A549 (cell line): ENCODE measurements at regions not wholly inside any gene's neighbourhood (a gene's known extent, or its start where the extent isn't known, plus 50 kb on each side); places are given as distances from the start of the nearest gene placed in this dataset.

Experiments used
- ATAC-seq, 2 experiments: fragments of 200-7000 bp in 1 of 2; fragments of >200 bp in 1 of 2; cut with Nextera tagmentation in 1 of 2; cut with Tn5 transposase in 1 of 2; 3 replicates each; pipeline versions ENCODE4 v1.8.0 to v1.9.1; 2018 to 2020; ENCODE audit warnings: mild to moderate bottlenecking in 1 of 2, moderate library complexity in 1 of 2
- CTCF ChIA-PET: fragments of 300-600 bp; sonication (Branson Sonifier 250); formaldehyde crosslinking; extraction: SDS; loops from one replicate; lab custom pipeline; 2021; ENCODE audit warnings: antibody characterized with exemption, inconsistent platforms; lab: Yijun Ruan, JAX
- POLR2A ChIA-PET: fragments of 350-600 bp; formaldehyde crosslinking; extraction: SDS; loops from one replicate; lab custom pipeline; 2021; ENCODE audit warnings: antibody characterized with exemption, inconsistent platforms; lab: Yijun Ruan, JAX
- DNase-seq, 2 experiments: peaks; one replicate each; pipeline versions ENCODE4 v3.0.0 to v3.0.0-alpha.2; 2011 to 2016; ENCODE audit warnings: low read depth in 1 of 2, low spot score in 1 of 2
- FAIRE-seq: peaks from 2 replicates; lab custom pipeline; 2011; peaks lifted over from hg19 to GRCh38; lab: Jason Lieb, UNC
- H3K27ac ChIP-seq, 2 experiments: fragments of >200 bp; sonication (Bioruptor Twin); formaldehyde crosslinking; 3 replicates each; pipeline ENCODE4 v1.5.1; 2016 to 2017
- H3K4me1 ChIP-seq: fragments of >200 bp; sonication (Bioruptor Twin); formaldehyde crosslinking; 3 replicates; pipeline ENCODE4 v1.6.1; 2016
- H3K4me2 ChIP-seq: fragments of >200 bp; sonication (Bioruptor Twin); formaldehyde crosslinking; 3 replicates; pipeline ENCODE4 v1.6.1; 2016
- H3K4me3 ChIP-seq: fragments of >200 bp; sonication (Bioruptor Twin); formaldehyde crosslinking; 3 replicates; pipeline ENCODE4 v1.5.1; 2016
- H3K9me3 ChIP-seq: fragments of >200 bp; sonication (Bioruptor Twin); formaldehyde crosslinking; 3 replicates; pipeline ENCODE4 v1.6.1; 2016
- CBX2 ChIP-seq: fragments of 200-600 bp; sonication (generic); IDR thresholded peaks from 2 replicates; pipeline ENCODE4 v1.6.1; 2016; ENCODE audit warnings: low read depth, mild to moderate bottlenecking, borderline replicate concordance
- CEBPB ChIP-seq, 2 experiments: fragments of >200 bp in 1 of 2; sonication (Bioruptor Twin) in 1 of 2; formaldehyde crosslinking in 1 of 2; IDR thresholded peaks; 2 replicates each; pipeline ENCODE4 v1.6.1; 2012 to 2016
- CHD2 ChIP-seq: fragments of 150-350 bp; IDR thresholded peaks from 2 replicates; pipeline ENCODE4 v1.6.1; 2014; ENCODE audit warnings: low read length; ENCODE audit not compliant: partially characterized antibody
- EHF ChIP-seq: fragments of 250-450 bp; sonication (Bioruptor Pico); IDR thresholded peaks from 2 replicates; pipeline ENCODE4 v1.5.0; 2020; ENCODE audit warnings: mild to moderate bottlenecking
- EHMT2 ChIP-seq: fragments of 200-600 bp; sonication (generic); IDR thresholded peaks from 2 replicates; pipeline ENCODE4 v1.6.1; 2016; ENCODE audit warnings: antibody characterized with exemption, low read depth, mild to moderate bottlenecking, moderate library complexity
- EP300 ChIP-seq, 2 experiments: fragments of >200 bp; sonication (Bioruptor Twin); formaldehyde crosslinking; IDR thresholded peaks; 2 replicates in 1 of 2; 3 replicates in 1 of 2; pipeline ENCODE4 v1.6.1; 2016 to 2017
- ESRRA ChIP-seq: fragments of 150-350 bp; IDR thresholded peaks from 2 replicates; pipeline ENCODE4 v1.6.1; 2014; ENCODE audit warnings: mild to moderate bottlenecking, low read length, borderline replicate concordance
- FOSL2 ChIP-seq, 2 experiments: fragments of 450-650 bp in 1 of 2; fragments of >200 bp in 1 of 2; sonication (Bioruptor Twin) in 1 of 2; formaldehyde crosslinking; IDR thresholded peaks; 2 replicates each; pipeline versions ENCODE4 v1.5.0 to v1.6.1; 2016 to 2020; ENCODE audit warnings: mild to moderate bottlenecking in 1 of 2, moderate library complexity in 1 of 2
- FOXS1 ChIP-seq: fragments of 250-450 bp; sonication (Bioruptor Pico); IDR thresholded peaks from 2 replicates; pipeline ENCODE4 v1.5.0; 2020; ENCODE audit warnings: mild to moderate bottlenecking, moderate library complexity
- HOXB13 ChIP-seq: fragments of 250-450 bp; sonication (Bioruptor Pico); IDR thresholded peaks from 2 replicates; pipeline ENCODE4 v1.5.0; 2020; ENCODE audit warnings: low read depth, mild to moderate bottlenecking, moderate library complexity
- HOXB5 ChIP-seq: fragments of 250-450 bp; sonication (Bioruptor Pico); IDR thresholded peaks from 2 replicates; pipeline ENCODE4 v1.5.0; 2020; ENCODE audit warnings: mild to moderate bottlenecking, moderate library complexity
- JUNB ChIP-seq: fragments of >200 bp; sonication (Bioruptor Twin); formaldehyde crosslinking; IDR thresholded peaks from 2 replicates; pipeline ENCODE4 v1.6.1; 2016
- KDM5A ChIP-seq: fragments of 200-600 bp; sonication (generic); IDR thresholded peaks from 2 replicates; pipeline ENCODE4 v1.6.1; 2016; ENCODE audit warnings: antibody characterized with exemption, mild to moderate bottlenecking
- NFE2L2 ChIP-seq: fragments of 150-350 bp; conservative IDR thresholded peaks from 2 replicates; pipeline ENCODE4 v1.6.1; 2014; ENCODE audit warnings: low read length
- POLR2A ChIP-seq: IDR thresholded peaks from 2 replicates; pipeline ENCODE4 v1.6.1; 2012; ENCODE audit warnings: mild to moderate bottlenecking, low read length
- POLR2AphosphoS2 ChIP-seq: conservative IDR thresholded peaks from 2 replicates; pipeline ENCODE4 v1.6.1; 2012; ENCODE audit warnings: low read length, improper control_type of control experiment, inconsistent platforms
- RARB ChIP-seq: fragments of 250-450 bp; sonication (Bioruptor Pico); IDR thresholded peaks from 2 replicates; pipeline ENCODE4 v1.8.0; 2021; ENCODE audit warnings: mild to moderate bottlenecking, moderate library complexity
- RCOR1 ChIP-seq: fragments of 150-350 bp; IDR thresholded peaks from 2 replicates; pipeline ENCODE4 v1.6.1; 2014; ENCODE audit warnings: antibody characterized with exemption, low read length, low read depth
- RFX5 ChIP-seq: fragments of 450-650 bp; IDR thresholded peaks from 2 replicates; pipeline ENCODE4 v1.7.1; 2014; ENCODE audit warnings: antibody characterized with exemption, mild to moderate bottlenecking, moderate library complexity
- RNF2 ChIP-seq: fragments of 200-600 bp; sonication (generic); IDR thresholded peaks from 2 replicates; pipeline ENCODE4 v1.6.1; 2016; ENCODE audit warnings: low read depth, mild to moderate bottlenecking, antibody characterized with exemption, moderate library complexity, borderline replicate concordance
- SREBF2 ChIP-seq: fragments of 450-650 bp; IDR thresholded peaks from 2 replicates; pipeline ENCODE4 v1.6.1; 2014; ENCODE audit warnings: mild to moderate bottlenecking, moderate library complexity
- TP53 ChIP-seq: fragments of 250-450 bp; sonication (Bioruptor Pico); IDR thresholded peaks from 2 replicates; pipeline ENCODE4 v1.5.0; 2021; ENCODE audit warnings: mild to moderate bottlenecking, moderate library complexity
- ZC3H11A ChIP-seq: fragments of 450-650 bp; IDR thresholded peaks from 2 replicates; pipeline ENCODE4 v1.6.1; 2014; ENCODE audit warnings: antibody characterized with exemption, mild to moderate bottlenecking
- ZNF302 ChIP-seq: fragments of 250-450 bp; sonication (Bioruptor Pico); IDR thresholded peaks from 2 replicates; pipeline ENCODE4 v1.9.0; 2021; ENCODE audit warnings: inconsistent platforms, mild to moderate bottlenecking, moderate library complexity
- WGBS: methylation state at CpG from one replicate; pipeline ENCODE4 v1.1.6; 2017; ENCODE audit errors: missing lambda C conversion rate; 5-methylcytosine and 5-hydroxymethylcytosine counted together
- TF ChIP-seq, protein P1 (sequence below): fragments of 250-450 bp; sonication (Bioruptor Pico); IDR thresholded peaks from 2 replicates; pipeline ENCODE4 v1.5.0; 2020; ENCODE audit warnings: low read depth, mild to moderate bottlenecking, moderate library complexity
- TF ChIP-seq, protein P2 (sequence below): IDR thresholded peaks from 2 replicates; pipeline ENCODE4 v1.6.1; 2012
- TF ChIP-seq, protein P3 (sequence below): IDR thresholded peaks from 2 replicates; pipeline ENCODE4 v1.6.1; 2012
- TF ChIP-seq, protein P4 (sequence below): fragments of 450-650 bp; IDR thresholded peaks from 2 replicates; pipeline ENCODE4 v1.6.1; 2014; ENCODE audit warnings: antibody characterized with exemption
- TF ChIP-seq, protein P5 (sequence below): fragments of >200 bp; sonication (Bioruptor Twin); formaldehyde crosslinking; IDR thresholded peaks from 3 replicates; pipeline ENCODE4 v1.6.1; 2016
- TF ChIP-seq, protein P6 (sequence below): fragments of >200 bp; sonication (Bioruptor Twin); formaldehyde crosslinking; IDR thresholded peaks from 2 replicates; pipeline ENCODE4 v1.6.1; 2016

DNA sequence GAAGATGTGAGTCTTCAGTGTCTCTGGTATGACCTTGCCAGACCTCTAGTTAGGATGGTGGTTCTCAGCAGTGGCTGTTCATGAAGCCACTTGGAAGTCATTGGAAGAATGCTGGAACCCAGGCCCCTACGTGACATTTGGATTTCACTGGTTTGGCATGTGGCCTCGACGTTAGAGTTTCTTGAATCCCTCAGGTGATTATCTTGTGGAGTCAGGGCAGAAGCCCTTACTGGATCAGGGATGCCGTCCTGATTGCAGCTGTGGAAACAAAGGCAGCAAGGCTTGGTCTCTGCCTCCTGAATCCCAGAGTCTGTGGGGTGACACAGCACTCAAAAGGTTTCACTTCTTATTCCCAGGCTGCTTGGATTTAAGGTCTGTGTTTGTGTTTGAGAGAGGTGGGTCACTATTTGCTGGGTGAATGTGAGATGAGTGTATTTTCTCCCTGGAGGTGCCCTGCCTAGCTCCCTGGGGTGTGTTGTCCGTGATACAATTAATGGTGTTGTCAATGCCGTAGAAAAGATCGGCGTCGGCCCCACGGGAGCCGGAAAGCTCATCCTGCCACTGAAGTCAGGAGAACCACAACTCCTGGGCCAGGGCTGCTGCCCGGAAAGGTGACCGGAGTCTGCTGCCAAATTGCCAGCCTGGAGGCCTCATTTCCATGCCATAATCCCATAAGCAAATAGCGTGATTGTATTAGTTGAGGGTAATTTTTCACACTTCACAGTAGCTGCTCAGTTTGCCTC is 939.0 kb downstream of the BRD1 start:
- ATAC-seq (no peak), FAIRE-seq (no peak), DNase-seq (no peak)
- no peaks in the 10 kb centered on the region for H3K4me1 ChIP-seq
- POLR2A ChIA-PET: no interaction called here
- H3K4me2 ChIP-seq: no peak overlapping the region
- no peak overlapping the region for H3K4me3 ChIP-seq
- H3K27ac ChIP-seq: no peak overlapping the region
- 25% methylated on average over 8 of the region's 14 CpGs for WGBS
- CTCF ChIA-PET: interaction anchor here (0.7 kb wide), 1 partner anchor 63 kb away, joined by 3 read pairs; no protein-coding TSS in a partner anchor
- H3K9me3 ChIP-seq: no peaks in the 10 kb centered on the region
- TF ChIP-seq HOXB13 (no peak), POLR2A (no peak), KDM5A (no peak), ZC3H11A (no peak), RARB (CRISPR knock-in tag) (no peak), CBX2 (no peak), ESRRA (no peak), TP53 (CRISPR knock-in tag) (no peak), ZNF302 (CRISPR knock-in tag) (no peak), RFX5 (no peak), RCOR1 (no peak), FOXS1 (CRISPR knock-in tag) (no peak), EHF (no peak), NFE2L2 (no peak), POLR2AphosphoS2 (no peak)
- TF ChIP-seq, protein P1, sequence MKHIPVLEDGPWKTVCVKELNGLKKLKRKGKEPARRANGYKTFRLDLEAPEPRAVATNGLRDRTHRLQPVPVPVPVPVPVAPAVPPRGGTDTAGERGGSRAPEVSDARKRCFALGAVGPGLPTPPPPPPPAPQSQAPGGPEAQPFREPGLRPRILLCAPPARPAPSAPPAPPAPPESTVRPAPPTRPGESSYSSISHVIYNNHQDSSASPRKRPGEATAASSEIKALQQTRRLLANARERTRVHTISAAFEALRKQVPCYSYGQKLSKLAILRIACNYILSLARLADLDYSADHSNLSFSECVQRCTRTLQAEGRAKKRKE (CRISPR knock-in tag): no peak
- TF ChIP-seq, protein P2, sequence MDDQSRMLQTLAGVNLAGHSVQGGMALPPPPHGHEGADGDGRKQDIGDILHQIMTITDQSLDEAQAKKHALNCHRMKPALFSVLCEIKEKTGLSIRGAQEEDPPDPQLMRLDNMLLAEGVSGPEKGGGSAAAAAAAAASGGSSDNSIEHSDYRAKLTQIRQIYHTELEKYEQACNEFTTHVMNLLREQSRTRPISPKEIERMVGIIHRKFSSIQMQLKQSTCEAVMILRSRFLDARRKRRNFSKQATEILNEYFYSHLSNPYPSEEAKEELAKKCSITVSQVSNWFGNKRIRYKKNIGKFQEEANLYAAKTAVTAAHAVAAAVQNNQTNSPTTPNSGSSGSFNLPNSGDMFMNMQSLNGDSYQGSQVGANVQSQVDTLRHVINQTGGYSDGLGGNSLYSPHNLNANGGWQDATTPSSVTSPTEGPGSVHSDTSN: no peak
- TF ChIP-seq, protein P3, sequence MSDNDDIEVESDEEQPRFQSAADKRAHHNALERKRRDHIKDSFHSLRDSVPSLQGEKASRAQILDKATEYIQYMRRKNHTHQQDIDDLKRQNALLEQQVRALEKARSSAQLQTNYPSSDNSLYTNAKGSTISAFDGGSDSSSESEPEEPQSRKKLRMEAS: no peak
- TF ChIP-seq, protein P4, sequence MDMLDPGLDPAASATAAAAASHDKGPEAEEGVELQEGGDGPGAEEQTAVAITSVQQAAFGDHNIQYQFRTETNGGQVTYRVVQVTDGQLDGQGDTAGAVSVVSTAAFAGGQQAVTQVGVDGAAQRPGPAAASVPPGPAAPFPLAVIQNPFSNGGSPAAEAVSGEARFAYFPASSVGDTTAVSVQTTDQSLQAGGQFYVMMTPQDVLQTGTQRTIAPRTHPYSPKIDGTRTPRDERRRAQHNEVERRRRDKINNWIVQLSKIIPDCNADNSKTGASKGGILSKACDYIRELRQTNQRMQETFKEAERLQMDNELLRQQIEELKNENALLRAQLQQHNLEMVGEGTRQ: no peak

DNA sequence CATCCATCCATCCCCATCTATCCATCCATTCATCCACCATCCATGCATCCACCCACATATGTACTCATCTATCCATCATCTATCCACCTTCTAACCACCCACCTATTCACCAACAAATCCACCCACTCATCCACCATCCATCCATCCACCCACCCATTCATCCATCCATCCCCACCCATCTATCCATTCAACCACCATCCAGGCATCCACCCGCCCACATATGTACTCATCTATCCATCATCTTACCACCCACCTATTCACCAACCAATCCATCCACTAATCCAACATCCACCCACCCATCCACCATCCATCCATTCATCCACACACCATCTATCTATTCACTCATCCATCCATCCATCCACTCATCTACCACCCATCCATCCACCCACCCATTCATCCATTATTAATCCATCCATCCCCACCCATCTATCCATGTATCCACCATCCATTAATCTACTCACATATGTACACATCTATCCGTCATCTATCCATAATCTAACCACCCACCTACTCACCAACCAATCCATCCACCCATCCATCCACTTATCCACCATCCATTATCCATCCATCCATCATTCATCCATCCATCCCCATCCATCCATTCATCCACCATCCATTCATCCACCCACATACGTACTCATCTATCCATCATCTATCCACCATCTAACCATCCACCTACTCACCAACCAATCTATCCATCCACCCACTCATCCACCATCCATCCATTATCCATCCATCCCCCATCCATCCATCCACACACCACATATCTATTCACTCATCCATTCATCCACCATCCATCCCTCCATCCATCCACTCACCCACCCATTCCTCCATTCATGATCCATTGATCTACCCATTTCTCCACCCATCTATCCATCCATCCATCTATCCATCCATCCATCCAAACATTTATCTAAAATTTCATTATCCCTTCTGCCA is 940.0 kb downstream of the BRD1 start:
- FAIRE-seq (no peak), ATAC-seq (no peak), DNase-seq (no peak)
- ChIA-PET CTCF (no interaction called here), POLR2A (no interaction called here)
- no peaks in the 10 kb centered on the region for H3K4me1 ChIP-seq
- H3K9me3 ChIP-seq: no peaks in the 10 kb centered on the region
- H3K4me3 ChIP-seq: no peak overlapping the region
- H3K4me2 ChIP-seq: no peak overlapping the region
- 14% methylated on average over 3 of the region's 3 CpGs for WGBS
- H3K27ac ChIP-seq: no peak overlapping the region
- TF ChIP-seq ESRRA: no peak
- TF ChIP-seq SREBF2: no peak
- no peak for TF ChIP-seq FOSL2 (IDR thresholded peaks at IDR 0.05)
- no peak for TF ChIP-seq FOSL2 (CRISPR knock-in tag; IDR thresholded peaks at IDR 0.05)
- TF ChIP-seq, protein P3: no peak
- TF ChIP-seq, protein P5, sequence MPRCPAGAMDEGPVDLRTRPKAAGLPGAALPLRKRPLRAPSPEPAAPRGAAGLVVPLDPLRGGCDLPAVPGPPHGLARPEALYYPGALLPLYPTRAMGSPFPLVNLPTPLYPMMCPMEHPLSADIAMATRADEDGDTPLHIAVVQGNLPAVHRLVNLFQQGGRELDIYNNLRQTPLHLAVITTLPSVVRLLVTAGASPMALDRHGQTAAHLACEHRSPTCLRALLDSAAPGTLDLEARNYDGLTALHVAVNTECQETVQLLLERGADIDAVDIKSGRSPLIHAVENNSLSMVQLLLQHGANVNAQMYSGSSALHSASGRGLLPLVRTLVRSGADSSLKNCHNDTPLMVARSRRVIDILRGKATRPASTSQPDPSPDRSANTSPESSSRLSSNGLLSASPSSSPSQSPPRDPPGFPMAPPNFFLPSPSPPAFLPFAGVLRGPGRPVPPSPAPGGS: no peak
- no peak for TF ChIP-seq HOXB5 (CRISPR knock-in tag)
- no peak for TF ChIP-seq JUNB
- TF ChIP-seq RNF2: no peak
- TF ChIP-seq TP53 (CRISPR knock-in tag): no peak
- no peak for TF ChIP-seq CEBPB (IDR thresholded peaks at IDR 0.05)
- TF ChIP-seq EHMT2: no peak
- TF ChIP-seq, protein P6, sequence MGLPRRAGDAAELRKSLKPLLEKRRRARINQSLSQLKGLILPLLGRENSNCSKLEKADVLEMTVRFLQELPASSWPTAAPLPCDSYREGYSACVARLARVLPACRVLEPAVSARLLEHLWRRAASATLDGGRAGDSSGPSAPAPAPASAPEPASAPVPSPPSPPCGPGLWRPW: no peak
- no peak for TF ChIP-seq EP300 (IDR thresholded peaks at IDR 0.05)
- TF ChIP-seq FOXS1 (CRISPR knock-in tag): no peak
- TF ChIP-seq CHD2: no peak
